ENCODE measurements at regions not wholly inside any gene's neighbourhood (a gene's known extent, or its start where the extent isn't known, plus 50 kb on each side); places are given as distances from the start of the nearest gene placed in this dataset.

GRCh38 chr5:173456181-173456580 is 128.0 kb upstream of the STC2 start:
- TF ChIP-seq CTCF (IDR thresholded peaks at IDR 0.05): no peak
- no peak for ATAC-seq (ENCODE audit: low FRiP score)

GRCh38 chr5:173455599-173455957 is 127.4 kb upstream of the STC2 start:
- ATAC-seq (ENCODE audit: low FRiP score) (no peak), DNase-seq (ENCODE audit: low spot score) (no peak)
- TF ChIP-seq CTCF (IDR thresholded peaks at IDR 0.05): no peak

More at GRCh38 chr5:173456181-173456580, 128.0 kb upstream of the STC2 start:
- DNase-seq (ENCODE audit: low spot score): no peak

GRCh38 chr5:173454736-173455598 is 126.8 kb upstream of the STC2 start:
- DNase-seq (ENCODE audit: low spot score) (no peak), ATAC-seq (ENCODE audit: low FRiP score) (peak; percentile 37)
- no peak for TF ChIP-seq CTCF (IDR thresholded peaks at IDR 0.05)

GRCh38 chr5:173454361-173454735 is 126.1 kb upstream of the STC2 start:
- DNase-seq (ENCODE audit: low spot score) (no peak), ATAC-seq (ENCODE audit: low FRiP score) (no peak)
- no peak for TF ChIP-seq CTCF (IDR thresholded peaks at IDR 0.05)

- TF ChIP-seq CTCF (IDR thresholded peaks at IDR 0.05): no peak
- no peak for DNase-seq (ENCODE audit: low spot score)
- ATAC-seq (ENCODE audit: low FRiP score): no peak
Measured at GRCh38 chr5:173453167-173453566, 125.0 kb upstream of the STC2 start.

- ATAC-seq (ENCODE audit: low FRiP score) (no peak), DNase-seq (ENCODE audit: low spot score) (no peak)
- TF ChIP-seq CTCF (IDR thresholded peaks at IDR 0.05): no peak
Measured at GRCh38 chr5:173452119-173452905, 124.1 kb upstream of the STC2 start.

Data from omental fat pad (tissue), 3 donors.